ENCODE measurements at regions not wholly inside any gene's neighbourhood (a gene's known extent, or its start where the extent isn't known, plus 50 kb on each side); places are given as distances from the start of the nearest gene placed in this dataset.
"Not testable (repeated sequence)": the region's sequence is repeated elsewhere in the genome, so short reads cannot be mapped to it uniquely, and the experiment has no call there.

DNA sequence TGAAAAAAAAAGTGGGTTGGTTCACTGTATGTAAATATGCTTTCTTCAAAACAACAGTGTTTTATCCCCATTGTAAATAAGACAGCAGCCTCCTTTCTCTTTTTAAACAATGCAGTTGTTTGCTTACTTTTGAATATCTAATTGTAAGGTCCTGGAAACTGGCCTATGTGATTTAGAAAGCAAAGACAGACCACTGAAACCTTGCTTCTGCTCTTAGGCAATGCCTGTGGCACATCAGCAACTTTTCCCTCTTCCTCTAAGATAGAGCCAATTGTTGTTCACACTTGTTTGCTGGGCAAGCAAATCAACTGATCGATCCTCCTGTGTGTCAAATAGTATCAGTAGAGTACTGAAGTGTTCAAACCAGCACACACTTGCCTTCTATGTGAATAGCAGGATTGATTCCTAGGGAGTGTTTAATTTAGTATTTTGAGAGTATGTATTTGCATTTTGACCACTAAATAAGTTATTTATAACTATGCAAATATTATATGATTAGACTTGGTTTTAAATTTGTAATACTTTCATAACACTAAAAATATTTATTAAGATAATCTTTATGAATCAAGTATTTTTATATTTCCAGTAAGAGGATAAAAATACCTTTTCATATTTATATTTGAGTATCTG lies 55.4 kb upstream of the GRPR start:
- TF ChIP-seq, protein P1, sequence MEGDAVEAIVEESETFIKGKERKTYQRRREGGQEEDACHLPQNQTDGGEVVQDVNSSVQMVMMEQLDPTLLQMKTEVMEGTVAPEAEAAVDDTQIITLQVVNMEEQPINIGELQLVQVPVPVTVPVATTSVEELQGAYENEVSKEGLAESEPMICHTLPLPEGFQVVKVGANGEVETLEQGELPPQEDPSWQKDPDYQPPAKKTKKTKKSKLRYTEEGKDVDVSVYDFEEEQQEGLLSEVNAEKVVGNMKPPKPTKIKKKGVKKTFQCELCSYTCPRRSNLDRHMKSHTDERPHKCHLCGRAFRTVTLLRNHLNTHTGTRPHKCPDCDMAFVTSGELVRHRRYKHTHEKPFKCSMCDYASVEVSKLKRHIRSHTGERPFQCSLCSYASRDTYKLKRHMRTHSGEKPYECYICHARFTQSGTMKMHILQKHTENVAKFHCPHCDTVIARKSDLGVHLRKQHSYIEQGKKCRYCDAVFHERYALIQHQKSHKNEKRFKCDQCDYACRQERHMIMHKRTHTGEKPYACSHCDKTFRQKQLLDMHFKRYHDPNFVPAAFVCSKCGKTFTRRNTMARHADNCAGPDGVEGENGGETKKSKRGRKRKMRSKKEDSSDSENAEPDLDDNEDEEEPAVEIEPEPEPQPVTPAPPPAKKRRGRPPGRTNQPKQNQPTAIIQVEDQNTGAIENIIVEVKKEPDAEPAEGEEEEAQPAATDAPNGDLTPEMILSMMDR (IDR thresholded peaks at IDR 0.05; ENCODE audit: control insufficient read depth, insufficient read depth, low read depth, low read length, missing control alignments) = no peak
- H3K4me3 ChIP-seq (ENCODE audit: control insufficient read depth, low read depth, low read length) = no peak overlapping the region
- no peak for DNase-seq (ENCODE audit: low read depth)

DNA sequence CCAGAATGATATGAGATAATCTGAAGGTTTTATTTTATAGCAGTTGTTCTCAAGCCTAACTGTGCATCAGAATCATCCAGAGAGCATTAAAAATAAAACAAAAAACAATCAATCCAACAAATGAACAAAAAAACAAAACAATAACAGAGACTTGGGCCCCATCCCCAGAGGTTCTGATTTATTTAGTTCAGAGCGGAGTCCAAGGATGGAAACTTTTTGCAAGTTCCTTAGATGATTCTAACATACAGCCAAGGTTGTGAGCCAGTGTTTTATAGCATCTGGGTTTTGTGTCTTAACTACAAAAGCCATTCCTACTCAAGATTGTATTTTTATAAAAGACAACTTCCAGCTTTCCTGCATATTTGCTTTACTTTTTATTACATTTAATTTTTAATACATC lies 59.4 kb upstream of the GRPR start:
- TF ChIP-seq, protein P1 (IDR thresholded peaks at IDR 0.05; ENCODE audit: control insufficient read depth, insufficient read depth, low read depth, low read length, missing control alignments) = no peak
- no peak overlapping the region for H3K4me3 ChIP-seq (ENCODE audit: control insufficient read depth, low read depth, low read length)
- DNase-seq (ENCODE audit: low read depth) = no peak

DNA sequence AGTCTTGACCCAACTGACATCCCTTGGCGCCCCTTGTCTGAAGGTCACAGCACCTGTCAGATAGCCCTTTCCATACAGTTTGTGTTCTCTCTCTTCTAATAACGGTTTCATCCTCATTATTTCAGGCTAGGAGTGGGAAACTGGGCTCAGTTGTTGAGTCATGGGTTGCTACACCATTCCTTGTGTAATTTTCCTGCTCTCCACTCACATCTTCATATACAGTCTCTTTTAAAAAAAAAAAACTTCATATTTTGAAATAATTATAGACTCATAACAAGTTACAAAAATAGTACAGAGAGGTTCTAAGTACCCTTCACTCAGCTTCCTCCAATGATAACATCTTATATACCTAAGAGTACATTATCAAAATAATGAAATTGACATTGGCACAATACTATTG lies 60.2 kb upstream of the GRPR start:
- TF ChIP-seq, protein P1 (IDR thresholded peaks at IDR 0.05; ENCODE audit: control insufficient read depth, insufficient read depth, low read depth, low read length, missing control alignments) = no peak
- no peak overlapping the region for H3K4me3 ChIP-seq (ENCODE audit: control insufficient read depth, low read depth, low read length)
- DNase-seq (ENCODE audit: low read depth) = no peak

DNA sequence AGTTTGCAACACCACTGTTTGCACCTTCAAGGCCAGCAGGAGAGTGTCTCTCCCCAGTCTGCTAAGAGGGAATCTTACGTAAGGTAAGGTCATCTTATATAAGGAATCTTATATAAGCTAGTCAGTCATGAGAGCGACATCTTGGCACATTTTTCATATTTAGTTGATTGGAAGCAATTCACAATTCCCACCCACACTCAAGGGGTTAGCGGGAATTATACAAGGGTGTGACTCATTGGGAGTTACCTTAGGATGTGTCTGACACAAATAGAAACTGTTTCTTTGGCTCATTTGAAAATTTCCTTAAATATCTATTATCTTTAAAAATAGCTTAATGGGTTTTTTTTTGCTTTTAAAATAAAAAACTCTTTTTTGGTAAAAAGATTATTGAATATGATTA lies 62.1 kb upstream of the GRPR start:
- no peak overlapping the region for H3K4me3 ChIP-seq (ENCODE audit: control insufficient read depth, low read depth, low read length)
- TF ChIP-seq, protein P1 (IDR thresholded peaks at IDR 0.05; ENCODE audit: control insufficient read depth, insufficient read depth, low read depth, low read length, missing control alignments) = no peak
- DNase-seq (ENCODE audit: low read depth) = no peak

DNA sequence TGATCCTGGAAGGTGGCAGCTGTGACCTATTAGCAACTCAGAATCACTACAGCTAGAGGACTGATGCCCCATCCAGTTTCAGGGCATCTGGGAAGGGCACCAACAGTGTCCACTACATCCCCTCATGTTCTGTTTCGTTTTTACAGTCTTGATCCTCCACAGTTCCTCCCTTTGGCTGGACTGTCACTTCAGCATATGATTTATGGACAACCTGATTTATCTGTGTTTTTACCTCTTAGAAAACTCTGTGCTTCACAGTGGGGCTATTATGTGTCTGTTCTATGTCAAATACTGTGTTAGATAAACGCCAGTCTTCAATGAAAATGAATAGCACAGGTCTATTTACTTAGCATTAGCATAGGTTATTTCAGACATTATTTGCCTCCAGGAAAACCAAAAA lies 63.1 kb upstream of the GRPR start:
- no peak for DNase-seq (ENCODE audit: low read depth)
- TF ChIP-seq, protein P1 (IDR thresholded peaks at IDR 0.05; ENCODE audit: control insufficient read depth, insufficient read depth, low read depth, low read length, missing control alignments) = no peak
- H3K4me3 ChIP-seq (ENCODE audit: control insufficient read depth, low read depth, low read length) = no peak overlapping the region

DNA sequence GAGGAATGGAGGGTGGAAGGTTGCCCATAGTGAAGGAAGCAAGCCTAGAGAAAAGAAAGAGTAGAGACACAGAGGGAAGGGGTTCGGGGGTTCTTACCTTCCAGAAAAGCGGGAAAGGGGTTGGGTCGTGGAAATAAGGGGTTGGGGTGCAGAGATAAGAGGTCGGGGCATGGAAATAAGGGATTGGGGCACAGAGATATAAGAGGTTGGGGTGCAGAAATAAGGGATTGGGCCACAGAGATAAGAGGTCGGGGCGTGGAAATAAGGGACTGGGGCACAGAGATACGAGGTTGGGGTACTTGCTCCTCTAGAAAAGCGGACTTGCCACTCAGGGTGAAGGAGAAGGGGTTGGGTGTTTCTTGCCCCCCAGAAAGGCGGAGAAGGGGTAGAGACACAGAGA lies 74.2 kb upstream of the GRPR start:
- DNase-seq (ENCODE audit: low read depth); H3K4me3 ChIP-seq (ENCODE audit: control insufficient read depth, low read depth, low read length): not testable (repeated sequence)

DNA sequence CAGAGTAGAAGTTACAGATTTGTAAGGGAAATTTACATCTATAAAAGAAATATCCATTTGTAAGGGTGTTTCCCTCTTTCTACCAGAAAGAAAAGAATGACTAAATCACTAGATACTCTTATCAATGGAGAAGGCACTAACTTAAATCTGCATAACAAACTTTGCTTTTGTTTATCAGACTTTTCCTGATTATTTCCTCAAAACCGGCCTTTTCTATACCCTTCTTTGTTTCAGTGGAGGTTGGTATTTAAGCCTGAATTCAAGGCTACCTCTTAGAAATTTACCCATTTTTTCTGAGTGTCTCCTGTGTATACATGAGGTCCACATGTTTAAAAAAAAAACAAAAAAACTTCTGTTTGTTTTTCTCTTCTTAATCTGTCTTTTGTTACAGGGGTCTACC lies 80.4 kb upstream of the GRPR start:
- TF ChIP-seq, protein P1 (IDR thresholded peaks at IDR 0.05; ENCODE audit: control insufficient read depth, insufficient read depth, low read depth, low read length, missing control alignments) = no peak
- H3K4me3 ChIP-seq (ENCODE audit: control insufficient read depth, low read depth, low read length) = no peak overlapping the region
- DNase-seq (ENCODE audit: low read depth) = no peak

Measured in AG09309 (cell line).